ENCODE measurements at regions not wholly inside any gene's neighbourhood (a gene's known extent, or its start where the extent isn't known, plus 50 kb on each side); places are given as distances from the start of the nearest gene placed in this dataset.

- Histone ChIP-seq H3K4me3 (ENCODE audit: low read depth, low read length) (no peak overlapping the region), H3K9me3 (ENCODE audit: control insufficient read depth, insufficient read depth, low read length) (no peaks in the 10 kb centered on the region), H3K27ac (ENCODE audit: low read depth, low read length) (no peak overlapping the region), H3K27me3 (ENCODE audit: control insufficient read depth, insufficient read depth, low read length) (no peaks in the 10 kb centered on the region)
- TF ChIP-seq, protein P1, sequence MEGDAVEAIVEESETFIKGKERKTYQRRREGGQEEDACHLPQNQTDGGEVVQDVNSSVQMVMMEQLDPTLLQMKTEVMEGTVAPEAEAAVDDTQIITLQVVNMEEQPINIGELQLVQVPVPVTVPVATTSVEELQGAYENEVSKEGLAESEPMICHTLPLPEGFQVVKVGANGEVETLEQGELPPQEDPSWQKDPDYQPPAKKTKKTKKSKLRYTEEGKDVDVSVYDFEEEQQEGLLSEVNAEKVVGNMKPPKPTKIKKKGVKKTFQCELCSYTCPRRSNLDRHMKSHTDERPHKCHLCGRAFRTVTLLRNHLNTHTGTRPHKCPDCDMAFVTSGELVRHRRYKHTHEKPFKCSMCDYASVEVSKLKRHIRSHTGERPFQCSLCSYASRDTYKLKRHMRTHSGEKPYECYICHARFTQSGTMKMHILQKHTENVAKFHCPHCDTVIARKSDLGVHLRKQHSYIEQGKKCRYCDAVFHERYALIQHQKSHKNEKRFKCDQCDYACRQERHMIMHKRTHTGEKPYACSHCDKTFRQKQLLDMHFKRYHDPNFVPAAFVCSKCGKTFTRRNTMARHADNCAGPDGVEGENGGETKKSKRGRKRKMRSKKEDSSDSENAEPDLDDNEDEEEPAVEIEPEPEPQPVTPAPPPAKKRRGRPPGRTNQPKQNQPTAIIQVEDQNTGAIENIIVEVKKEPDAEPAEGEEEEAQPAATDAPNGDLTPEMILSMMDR (IDR thresholded peaks at IDR 0.05; ENCODE audit: low read depth, low read length): no peak
- ChIA-PET CTCF (no interaction called here), POLR2A (no interaction called here)
- DNase-seq (ENCODE audit: low read depth, low spot score): no peak
Measured at GRCh38 chr20:6863355-6863754, 95.9 kb downstream of the BMP2 start.

DNA sequence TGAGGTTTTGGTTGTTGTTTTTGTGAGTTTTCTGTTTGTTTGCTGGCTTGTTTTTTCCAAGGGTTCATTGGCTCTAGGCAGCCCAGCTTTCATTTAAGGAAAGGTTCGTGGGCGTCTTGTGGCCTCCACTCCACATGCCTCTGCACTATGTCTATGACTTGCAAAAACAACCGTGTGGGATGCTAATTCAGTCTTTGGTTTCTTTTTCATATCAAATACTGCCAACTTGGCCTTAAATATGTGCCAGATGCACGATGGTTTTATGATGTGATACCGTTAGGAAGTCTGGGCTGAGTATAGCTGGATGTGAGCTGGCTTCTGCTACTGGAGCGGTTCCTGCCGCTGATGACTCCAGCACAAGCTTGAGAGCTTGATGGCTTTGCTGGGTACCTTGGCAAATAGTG, 96.3 kb downstream of the BMP2 start:
- DNase-seq (ENCODE audit: low read depth, low spot score): no peak
- H3K27ac ChIP-seq (ENCODE audit: low read depth, low read length): no peak overlapping the region
- CTCF ChIA-PET: no interaction called here
- TF ChIP-seq, protein P1 (IDR thresholded peaks at IDR 0.05; ENCODE audit: low read depth, low read length): no peak
- POLR2A ChIA-PET: no interaction called here
- H3K4me3 ChIP-seq (ENCODE audit: low read depth, low read length): no peak overlapping the region
- H3K9me3 ChIP-seq (ENCODE audit: control insufficient read depth, insufficient read depth, low read length): no peaks in the 10 kb centered on the region
- no peaks in the 10 kb centered on the region for H3K27me3 ChIP-seq (ENCODE audit: control insufficient read depth, insufficient read depth, low read length)

GRCh38 chr20:6864740-6865139, 97.3 kb downstream of the BMP2 start:
- no peak for DNase-seq (ENCODE audit: low read depth, low spot score)
- CTCF ChIA-PET: no interaction called here

GRCh38 chr20:6866741-6867140, 99.3 kb downstream of the BMP2 start:
- Histone ChIP-seq H3K4me3 (ENCODE audit: low read depth, low read length) (no peak overlapping the region), H3K27ac (ENCODE audit: low read depth, low read length) (no peak overlapping the region), H3K9me3 (ENCODE audit: control insufficient read depth, insufficient read depth, low read length) (no peaks in the 10 kb centered on the region), H3K27me3 (ENCODE audit: control insufficient read depth, insufficient read depth, low read length) (no peaks in the 10 kb centered on the region)
- no peak for DNase-seq (ENCODE audit: low read depth, low spot score)
- POLR2A ChIA-PET: no interaction called here
- CTCF ChIA-PET: no interaction called here
- TF ChIP-seq, protein P1 (IDR thresholded peaks at IDR 0.05; ENCODE audit: low read depth, low read length): no peak

More at GRCh38 chr20:6864740-6865139, 97.3 kb downstream of the BMP2 start:
- Histone ChIP-seq H3K27me3 (ENCODE audit: control insufficient read depth, insufficient read depth, low read length) (no peaks in the 10 kb centered on the region), H3K9me3 (ENCODE audit: control insufficient read depth, insufficient read depth, low read length) (no peaks in the 10 kb centered on the region), H3K4me3 (ENCODE audit: low read depth, low read length) (no peak overlapping the region), H3K27ac (ENCODE audit: low read depth, low read length) (no peak overlapping the region)
- TF ChIP-seq, protein P1 (IDR thresholded peaks at IDR 0.05; ENCODE audit: low read depth, low read length): no peak
- POLR2A ChIA-PET: no interaction called here

- Histone ChIP-seq H3K27ac (ENCODE audit: low read depth, low read length) (no peak overlapping the region), H3K4me3 (ENCODE audit: low read depth, low read length) (no peak overlapping the region), H3K9me3 (ENCODE audit: control insufficient read depth, insufficient read depth, low read length) (no peaks in the 10 kb centered on the region), H3K27me3 (ENCODE audit: control insufficient read depth, insufficient read depth, low read length) (no peaks in the 10 kb centered on the region)
- TF ChIP-seq, protein P1 (IDR thresholded peaks at IDR 0.05; ENCODE audit: low read depth, low read length): no peak
- ChIA-PET CTCF (no interaction called here), POLR2A (no interaction called here)
- DNase-seq (ENCODE audit: low read depth, low spot score): no peak
Measured at GRCh38 chr20:6868861-6869260, 101.4 kb downstream of the BMP2 start.
